Right kidney (tissue), 1 donor: ENCODE measurements at regions not wholly inside any gene's neighbourhood (a gene's known extent, or its start where the extent isn't known, plus 50 kb on each side); places are given as distances from the start of the nearest gene placed in this dataset.
A peak's percentile ranks its signal among the peaks of the same experiment; 100 is the strongest.

Experiments
- DNase-seq: peaks from one replicate; pipeline ENCODE4 v3.0.0-alpha.2; 2016

- DNase-seq = no peak
Measured at GRCh38 chr9:120212153-120212852, 367.7 kb downstream of the CDK5RAP2 start.

GRCh38 chr9:120210274-120210673 is 369.7 kb downstream of the CDK5RAP2 start:
- peak; percentile 33 for DNase-seq

GRCh38 chr9:120202856-120203654 is 376.9 kb downstream of the CDK5RAP2 start:
- no peak for DNase-seq

GRCh38 chr9:120198027-120198426 is 381.9 kb downstream of the CDK5RAP2 start:
- no peak for DNase-seq

GRCh38 chr9:120197605-120198004 is 382.4 kb downstream of the CDK5RAP2 start:
- no peak for DNase-seq

- DNase-seq = no peak
Measured at GRCh38 chr9:120191141-120191540, 388.8 kb downstream of the CDK5RAP2 start.

GRCh38 chr9:120187758-120188157 is 392.2 kb downstream of the CDK5RAP2 start:
- DNase-seq = no peak

GRCh38 chr9:120186276-120186675 is 393.7 kb downstream of the CDK5RAP2 start:
- DNase-seq = no peak

- no peak for DNase-seq
Measured at GRCh38 chr9:120184266-120184665, 395.7 kb downstream of the CDK5RAP2 start.

GRCh38 chr9:120183615-120184014 is 396.4 kb downstream of the CDK5RAP2 start:
- no peak for DNase-seq

- no peak for DNase-seq
Measured at GRCh38 chr9:120182011-120182410, 398.0 kb downstream of the CDK5RAP2 start.

GRCh38 chr9:120177121-120177520 is 402.8 kb downstream of the CDK5RAP2 start:
- DNase-seq = no peak

- no peak for DNase-seq
Measured at GRCh38 chr9:120175031-120175430, 404.9 kb downstream of the CDK5RAP2 start.

GRCh38 chr9:120161776-120162175 is 418.2 kb downstream of the CDK5RAP2 start:
- peak; percentile 12 for DNase-seq

GRCh38 chr9:120158221-120158620 is 421.7 kb downstream of the CDK5RAP2 start:
- no peak for DNase-seq

- no peak for DNase-seq
Measured at GRCh38 chr9:120156376-120156775, 423.6 kb downstream of the CDK5RAP2 start.

- DNase-seq = no peak
Measured at GRCh38 chr9:120153258-120153657, 426.7 kb downstream of the CDK5RAP2 start.

GRCh38 chr9:120152295-120152694 is 427.7 kb downstream of the CDK5RAP2 start:
- no peak for DNase-seq

- DNase-seq = no peak
Measured at GRCh38 chr9:120151806-120152205, 428.2 kb downstream of the CDK5RAP2 start.

GRCh38 chr9:120151149-120151548 is 428.8 kb downstream of the CDK5RAP2 start:
- DNase-seq = no peak

GRCh38 chr9:120138955-120139354 is 441.0 kb downstream of the CDK5RAP2 start:
- DNase-seq = no peak

- no peak for DNase-seq
Measured at GRCh38 chr9:120137186-120137840, 442.7 kb downstream of the CDK5RAP2 start.

- DNase-seq = no peak
Measured at GRCh38 chr9:120136696-120137095, 443.3 kb downstream of the CDK5RAP2 start.
